Kidney epithelial cell (primary cell): ENCODE measurements at regions not wholly inside any gene's neighbourhood (a gene's known extent, or its start where the extent isn't known, plus 50 kb on each side); places are given as distances from the start of the nearest gene placed in this dataset.

ENCODE experiments used
- DNase-seq: peaks from one replicate; pipeline ENCODE4 v3.0.0-alpha.2; 2010; ENCODE audit warnings: low read depth
- H3K27me3 ChIP-seq: 2 replicates; pipeline ENCODE4 v1.6.0; 2011; ENCODE audit warnings: low read length; ENCODE audit not compliant: control insufficient read depth, insufficient read depth
- H3K36me3 ChIP-seq: 2 replicates; pipeline ENCODE4 v1.5.1; 2011; ENCODE audit warnings: low read length; ENCODE audit not compliant: control insufficient read depth, insufficient read depth
- H3K4me3 ChIP-seq: 2 replicates; pipeline ENCODE4 v1.5.1; 2011; ENCODE audit warnings: low read depth, mild to moderate bottlenecking, control low read depth, low read length
- TF ChIP-seq, protein P1 (sequence below): IDR thresholded peaks from 2 replicates; pipeline ENCODE4 v1.5.1; 2011; ENCODE audit warnings: mild to moderate bottlenecking, moderate library complexity, low read length, control low read depth, inconsistent platforms; ENCODE audit not compliant: insufficient read depth, poor library complexity, severe bottlenecking

GRCh38 chr12:28610401-28611114 is 420.3 kb downstream of the CCDC91 start:
- Histone ChIP-seq H3K36me3 (no peaks in the 10 kb centered on the region), H3K4me3 (no peak overlapping the region), H3K27me3 (no peaks in the 10 kb centered on the region)
- DNase-seq, result no peak
- TF ChIP-seq, protein P1, sequence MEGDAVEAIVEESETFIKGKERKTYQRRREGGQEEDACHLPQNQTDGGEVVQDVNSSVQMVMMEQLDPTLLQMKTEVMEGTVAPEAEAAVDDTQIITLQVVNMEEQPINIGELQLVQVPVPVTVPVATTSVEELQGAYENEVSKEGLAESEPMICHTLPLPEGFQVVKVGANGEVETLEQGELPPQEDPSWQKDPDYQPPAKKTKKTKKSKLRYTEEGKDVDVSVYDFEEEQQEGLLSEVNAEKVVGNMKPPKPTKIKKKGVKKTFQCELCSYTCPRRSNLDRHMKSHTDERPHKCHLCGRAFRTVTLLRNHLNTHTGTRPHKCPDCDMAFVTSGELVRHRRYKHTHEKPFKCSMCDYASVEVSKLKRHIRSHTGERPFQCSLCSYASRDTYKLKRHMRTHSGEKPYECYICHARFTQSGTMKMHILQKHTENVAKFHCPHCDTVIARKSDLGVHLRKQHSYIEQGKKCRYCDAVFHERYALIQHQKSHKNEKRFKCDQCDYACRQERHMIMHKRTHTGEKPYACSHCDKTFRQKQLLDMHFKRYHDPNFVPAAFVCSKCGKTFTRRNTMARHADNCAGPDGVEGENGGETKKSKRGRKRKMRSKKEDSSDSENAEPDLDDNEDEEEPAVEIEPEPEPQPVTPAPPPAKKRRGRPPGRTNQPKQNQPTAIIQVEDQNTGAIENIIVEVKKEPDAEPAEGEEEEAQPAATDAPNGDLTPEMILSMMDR, result no peak

DNA sequence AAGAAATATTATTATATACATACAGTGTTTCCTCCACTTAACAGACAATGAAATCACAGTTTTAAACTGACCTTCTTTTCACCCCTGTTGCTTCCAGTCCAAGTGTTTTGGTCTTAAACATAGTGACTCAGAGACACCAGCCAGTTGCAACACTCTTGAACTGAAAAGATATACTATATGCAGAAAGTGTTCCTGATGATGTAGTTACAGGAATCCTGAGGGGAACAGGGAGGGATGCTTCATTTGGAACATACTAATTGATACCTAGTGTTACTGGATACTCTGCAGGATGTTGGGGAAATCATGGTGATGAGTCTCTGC is 420.8 kb downstream of the CCDC91 start:
- H3K4me3 ChIP-seq, result no peak overlapping the region
- DNase-seq, result peak; percentile 14
- TF ChIP-seq, protein P1, result no peak
- no peaks in the 10 kb centered on the region for H3K36me3 ChIP-seq
- no peaks in the 10 kb centered on the region for H3K27me3 ChIP-seq

DNA sequence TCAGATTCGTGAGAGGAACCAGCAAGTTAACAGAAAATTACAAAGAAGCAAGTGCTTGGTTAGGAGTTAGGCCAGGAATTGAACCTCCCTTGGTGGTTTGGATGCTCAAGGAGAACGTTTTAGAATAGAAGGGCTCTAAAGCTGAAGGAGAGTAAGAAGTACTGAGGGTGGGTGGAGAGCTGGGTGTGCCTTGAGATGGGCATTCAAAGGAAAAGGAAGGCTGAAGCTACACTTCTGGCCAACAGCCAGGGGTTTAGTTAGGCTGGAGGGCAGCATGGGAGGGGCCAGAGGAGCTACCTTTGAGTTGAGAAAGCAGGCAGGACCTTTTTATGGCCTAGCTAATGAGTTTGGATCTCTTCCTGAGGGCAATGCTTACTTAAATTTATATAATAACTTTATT is 421.2 kb downstream of the CCDC91 start:
- DNase-seq, result no peak
- Histone ChIP-seq H3K36me3 (no peaks in the 10 kb centered on the region), H3K27me3 (no peaks in the 10 kb centered on the region), H3K4me3 (no peak overlapping the region)
- TF ChIP-seq, protein P1, result no peak

- no peaks in the 10 kb centered on the region for H3K27me3 ChIP-seq
- DNase-seq, result no peak
- H3K4me3 ChIP-seq, result no peak overlapping the region
- no peaks in the 10 kb centered on the region for H3K36me3 ChIP-seq
- TF ChIP-seq, protein P1, result no peak
These were observed 427.9 kb downstream of the CCDC91 start for GRCh38 chr12:28618171-28618570.

- no peaks in the 10 kb centered on the region for H3K27me3 ChIP-seq
- H3K4me3 ChIP-seq, result no peak overlapping the region
- no peak for DNase-seq
- TF ChIP-seq, protein P1, result no peak
- H3K36me3 ChIP-seq, result no peaks in the 10 kb centered on the region
These were observed 428.5 kb downstream of the CCDC91 start for GRCh38 chr12:28618772-28619171.

- no peak for DNase-seq
- TF ChIP-seq, protein P1, result no peak
- no peaks in the 10 kb centered on the region for H3K36me3 ChIP-seq
- no peak overlapping the region for H3K4me3 ChIP-seq
- H3K27me3 ChIP-seq, result no peaks in the 10 kb centered on the region
These were observed 430.0 kb downstream of the CCDC91 start for GRCh38 chr12:28620281-28620680.
